ENCODE measurements at regions not wholly inside any gene's neighbourhood (a gene's known extent, or its start where the extent isn't known, plus 50 kb on each side); places are given as distances from the start of the nearest gene placed in this dataset.

GRCh38 chr1:199373139-199373538, 654.4 kb upstream of the NR5A2 start:
- TF ChIP-seq CTCF (IDR thresholded peaks at IDR 0.05; ENCODE audit: insufficient read depth, low read length), result no peak
- no peak for TF ChIP-seq POLR2AphosphoS5 (IDR thresholded peaks at IDR 0.05; ENCODE audit: low read depth)
- TF ChIP-seq SPI1 (IDR thresholded peaks at IDR 0.05; ENCODE audit: borderline replicate concordance, low read depth), result no peak

All from HL-60 (cell line).